ENCODE measurements at regions not wholly inside any gene's neighbourhood (a gene's known extent, or its start where the extent isn't known, plus 50 kb on each side); places are given as distances from the start of the nearest gene placed in this dataset.

DNA sequence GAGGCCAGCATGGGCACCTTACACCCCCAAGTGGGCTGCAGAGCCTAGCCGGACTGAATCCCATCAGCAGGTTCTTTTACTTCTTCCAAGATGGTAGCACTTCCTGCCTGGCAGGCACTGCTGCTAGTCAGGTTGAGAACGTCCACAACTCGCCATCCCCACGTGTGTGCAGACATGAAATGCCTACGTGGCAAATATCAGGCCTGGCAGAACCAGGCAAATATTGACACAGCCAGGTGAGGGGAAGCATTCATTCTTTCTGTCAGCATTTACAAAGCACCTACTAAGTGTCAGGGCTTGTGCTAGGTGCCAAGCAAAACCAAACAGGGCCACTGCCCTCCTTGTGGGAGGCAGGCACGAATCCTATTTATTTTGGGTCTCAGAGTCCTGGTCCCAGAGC is 52.3 kb upstream of the SIM2 start (continued):
- TF ChIP-seq NR2C2 (CRISPR knock-in tag; IDR thresholded peaks at IDR 0.05) (no peak), EMX1 (CRISPR knock-in tag; IDR thresholded peaks at IDR 0.05) (no peak), PRRX2 (CRISPR knock-in tag; IDR thresholded peaks at IDR 0.05) (no peak)

DNA sequence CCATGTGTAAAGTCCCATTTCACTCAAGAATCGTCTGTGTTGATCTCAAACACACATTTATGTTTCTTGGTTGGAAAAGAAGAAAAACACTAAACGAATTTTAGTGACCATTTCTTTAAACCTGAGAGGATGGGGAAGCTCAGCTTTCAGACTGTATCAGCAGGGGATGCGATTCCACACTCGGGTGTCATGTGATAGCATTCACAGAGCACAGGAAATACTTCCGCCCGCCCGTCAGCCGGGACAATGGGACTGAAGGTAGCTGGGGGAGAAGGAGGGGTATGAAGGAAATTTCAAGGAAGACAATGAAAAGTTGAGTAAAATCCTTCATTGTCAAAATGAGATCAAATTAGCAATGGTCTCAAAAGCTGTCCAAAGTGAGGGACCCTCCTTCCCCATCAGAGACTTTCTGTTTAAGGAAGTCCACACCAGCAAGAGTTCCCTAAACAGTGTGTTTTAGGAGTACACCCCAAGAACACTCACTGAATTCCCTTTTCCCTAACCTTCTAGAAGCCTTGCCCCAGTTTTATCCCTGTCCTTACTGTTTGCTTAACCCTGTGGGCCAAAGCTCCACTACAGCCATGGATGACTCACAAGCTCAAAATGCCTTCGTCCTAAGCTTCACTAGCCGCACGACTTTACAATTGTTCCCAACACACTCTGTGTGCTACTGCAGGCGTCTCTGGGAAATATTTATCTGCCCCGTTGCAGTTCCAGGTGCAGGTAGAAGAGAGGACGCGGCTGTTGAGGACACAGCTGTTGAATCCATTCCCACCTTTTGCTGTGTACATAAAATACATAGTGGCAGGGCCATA is 51.4 kb upstream of the SIM2 start:
- POLR2A ChIA-PET = interaction anchor here (1.2 kb wide), 1 partner anchor 12 kb away, joined by 3 read pairs; no protein-coding TSS in a partner anchor
- H3K27ac Mint-ChIP-seq = peak overlapping the region; percentile 59
- TF ChIP-seq, protein P1, sequence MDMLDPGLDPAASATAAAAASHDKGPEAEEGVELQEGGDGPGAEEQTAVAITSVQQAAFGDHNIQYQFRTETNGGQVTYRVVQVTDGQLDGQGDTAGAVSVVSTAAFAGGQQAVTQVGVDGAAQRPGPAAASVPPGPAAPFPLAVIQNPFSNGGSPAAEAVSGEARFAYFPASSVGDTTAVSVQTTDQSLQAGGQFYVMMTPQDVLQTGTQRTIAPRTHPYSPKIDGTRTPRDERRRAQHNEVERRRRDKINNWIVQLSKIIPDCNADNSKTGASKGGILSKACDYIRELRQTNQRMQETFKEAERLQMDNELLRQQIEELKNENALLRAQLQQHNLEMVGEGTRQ (CRISPR knock-in tag; IDR thresholded peaks at IDR 0.05) = peak; percentile 83
- TF ChIP-seq, protein P2, sequence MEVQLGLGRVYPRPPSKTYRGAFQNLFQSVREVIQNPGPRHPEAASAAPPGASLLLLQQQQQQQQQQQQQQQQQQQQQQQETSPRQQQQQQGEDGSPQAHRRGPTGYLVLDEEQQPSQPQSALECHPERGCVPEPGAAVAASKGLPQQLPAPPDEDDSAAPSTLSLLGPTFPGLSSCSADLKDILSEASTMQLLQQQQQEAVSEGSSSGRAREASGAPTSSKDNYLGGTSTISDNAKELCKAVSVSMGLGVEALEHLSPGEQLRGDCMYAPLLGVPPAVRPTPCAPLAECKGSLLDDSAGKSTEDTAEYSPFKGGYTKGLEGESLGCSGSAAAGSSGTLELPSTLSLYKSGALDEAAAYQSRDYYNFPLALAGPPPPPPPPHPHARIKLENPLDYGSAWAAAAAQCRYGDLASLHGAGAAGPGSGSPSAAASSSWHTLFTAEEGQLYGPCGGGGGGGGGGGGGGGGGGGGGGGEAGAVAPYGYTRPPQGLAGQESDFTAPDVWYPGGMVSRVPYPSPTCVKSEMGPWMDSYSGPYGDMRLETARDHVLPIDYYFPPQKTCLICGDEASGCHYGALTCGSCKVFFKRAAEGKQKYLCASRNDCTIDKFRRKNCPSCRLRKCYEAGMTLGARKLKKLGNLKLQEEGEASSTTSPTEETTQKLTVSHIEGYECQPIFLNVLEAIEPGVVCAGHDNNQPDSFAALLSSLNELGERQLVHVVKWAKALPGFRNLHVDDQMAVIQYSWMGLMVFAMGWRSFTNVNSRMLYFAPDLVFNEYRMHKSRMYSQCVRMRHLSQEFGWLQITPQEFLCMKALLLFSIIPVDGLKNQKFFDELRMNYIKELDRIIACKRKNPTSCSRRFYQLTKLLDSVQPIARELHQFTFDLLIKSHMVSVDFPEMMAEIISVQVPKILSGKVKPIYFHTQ (CRISPR knock-in tag; IDR thresholded peaks at IDR 0.05) = no peak
- TF ChIP-seq GRHL2 (CRISPR knock-in tag; IDR thresholded peaks at IDR 0.05; ENCODE audit: insufficient replicate concordance, severe bottlenecking) (no peak), ETV6 (CRISPR knock-in tag; IDR thresholded peaks at IDR 0.05) (peak; percentile 74; the same call in 1 of the 2 replicates), USF1 (CRISPR knock-in tag; IDR thresholded peaks at IDR 0.05) (peak; percentile 67; the same call in 1 of the 2 replicates), GABPB1 (CRISPR knock-in tag; IDR thresholded peaks at IDR 0.05) (0 out of 2 replicates have a peak, but pooled peaks have one; percentile 21)

More for the DNA sequence above, 51.4 kb upstream of the SIM2 start:
- CTCF ChIA-PET = interaction anchor here (0.7 to 1.1 kb wide), 6 partner anchors 11 to 168 kb away, joined by 3 to 13 read pairs (median 4); no protein-coding TSS in a partner anchor
- peaks cover 6% of the 10 kb centered on the region; the same call in 1 of the 2 replicates for H3K9me3 Mint-ChIP-seq
- no peaks in the 10 kb centered on the region for H3K36me3 Mint-ChIP-seq
- DNase-seq (ENCODE audit: low spot score) (peak; percentile 33), ATAC-seq (peak; percentile 91)
- H3K4me3 Mint-ChIP-seq = no peak overlapping the region
- H3K27me3 Mint-ChIP-seq (ENCODE audit: low read depth) = peaks cover 2% of the 10 kb centered on the region; the same call in 1 of the 2 replicates
- H3K4me1 Mint-ChIP-seq = peaks cover 15% of the 10 kb centered on the region

Measured in WTC11 (cell line).